Keratinocyte (primary cell): ENCODE measurements at regions not wholly inside any gene's neighbourhood (a gene's known extent, or its start where the extent isn't known, plus 50 kb on each side); places are given as distances from the start of the nearest gene placed in this dataset.

Source experiments
- DNase-seq: peaks from one replicate; pipeline ENCODE4 v3.0.0-alpha.2; 2011; ENCODE audit warnings: low read depth, missing footprints, low spot score
- FAIRE-seq: peaks from 2 replicates; lab custom pipeline; 2011; peaks lifted over from hg19 to GRCh38; lab: Jason Lieb, UNC
- H2AFZ ChIP-seq: 2 replicates; pipeline ENCODE4 v1.6.0; 2012; ENCODE audit warnings: low read length, control low read depth, inconsistent platforms; ENCODE audit not compliant: control insufficient read depth
- H3K27ac ChIP-seq: 2 replicates; pipeline ENCODE4 v1.5.1; 2011; ENCODE audit warnings: low read length; ENCODE audit not compliant: control insufficient read depth, insufficient read depth
- H3K27me3 ChIP-seq: 3 replicates; pipeline ENCODE4 v1.6.0; 2011; ENCODE audit warnings: low read length; ENCODE audit not compliant: control insufficient read depth, insufficient read depth; ENCODE audit errors: extremely low read depth
- H3K36me3 ChIP-seq, 2 experiments: 2 replicates in 1 of 2; 3 replicates in 1 of 2; pipeline ENCODE4 v1.5.1; 2011; ENCODE audit warnings: low read length in 2 of 2, mild to moderate bottlenecking in 1 of 2; ENCODE audit not compliant: control insufficient read depth in 2 of 2, insufficient read depth in 2 of 2; ENCODE audit errors: extremely low read depth in 1 of 2
- H3K4me1 ChIP-seq: 3 replicates; pipeline ENCODE4 v1.5.1; 2011; ENCODE audit warnings: low read length; ENCODE audit not compliant: control insufficient read depth, insufficient read depth; ENCODE audit errors: extremely low read depth
- H3K4me2 ChIP-seq: 3 replicates; pipeline ENCODE4 v1.6.0; 2011; ENCODE audit warnings: low read depth, low read length; ENCODE audit not compliant: control insufficient read depth, insufficient read depth; ENCODE audit errors: extremely low read depth
- H3K4me3 ChIP-seq, 3 experiments: fragments of 200-600 bp in 1 of 3; sonication (generic) in 1 of 3; 2 replicates in 2 of 3; 3 replicates in 1 of 3; pipeline ENCODE4 v1.5.1; 2011 to 2016; ENCODE audit warnings: low read length in 3 of 3, mild to moderate bottlenecking in 3 of 3, control low read depth in 2 of 3, inconsistent platforms in 1 of 3, low read depth in 1 of 3, mixed read lengths in 1 of 3, mixed run types in 1 of 3, moderate library complexity in 1 of 3; ENCODE audit not compliant: control insufficient read depth in 2 of 3, insufficient read depth in 2 of 3; ENCODE audit errors: extremely low read depth in 1 of 3
- H3K79me2 ChIP-seq: 2 replicates; pipeline ENCODE4 v1.6.0; 2012; ENCODE audit warnings: low read length; ENCODE audit not compliant: control insufficient read depth, insufficient read depth
- H3K9ac ChIP-seq: 3 replicates; pipeline ENCODE4 v1.6.0; 2011; ENCODE audit warnings: low read length; ENCODE audit not compliant: control insufficient read depth, insufficient read depth; ENCODE audit errors: extremely low read depth
- H3K9me1 ChIP-seq: 3 replicates; pipeline ENCODE4 v1.6.0; 2011; ENCODE audit warnings: low read length; ENCODE audit not compliant: control insufficient read depth, insufficient read depth; ENCODE audit errors: extremely low read depth
- H3K9me3 ChIP-seq: 2 replicates; pipeline ENCODE4 v1.5.1; 2012; ENCODE audit warnings: low read depth, low read length; ENCODE audit not compliant: control insufficient read depth
- H4K20me1 ChIP-seq: 3 replicates; pipeline ENCODE4 v1.6.0; 2011; ENCODE audit warnings: low read length; ENCODE audit not compliant: control insufficient read depth, insufficient read depth; ENCODE audit errors: extremely low read depth
- EZH2 ChIP-seq: IDR thresholded peaks from one replicate; pipeline ENCODE4 v1.6.1; 2012; ENCODE audit warnings: inconsistent platforms, mild to moderate bottlenecking, low read length, moderate library complexity
- dilution Hi-C: fragments of 300-500 bp; cut with MboI; formaldehyde crosslinking; loops from one replicate; pipeline ENCODE4 v1.7.0; 2020; ENCODE audit warnings: low sequenced_read_pairs; ENCODE audit not compliant: extremely low pct_ligation_motif_present
- TF ChIP-seq, protein P1 (sequence below), 3 experiments: IDR thresholded peaks in 1 of 3; conservative IDR thresholded peaks in 1 of 3; optimal IDR thresholded peaks in 1 of 3; 2 replicates in 2 of 3; 3 replicates in 1 of 3; pipeline versions ENCODE3 to v1.5.1; 2011; ENCODE audit warnings: low read length in 3 of 3, mild to moderate bottlenecking in 3 of 3, moderate library complexity in 2 of 3, control low read depth in 1 of 3, inconsistent platforms in 1 of 3; ENCODE audit not compliant: insufficient read depth in 2 of 3; ENCODE audit errors: extremely low read depth in 1 of 3

DNA sequence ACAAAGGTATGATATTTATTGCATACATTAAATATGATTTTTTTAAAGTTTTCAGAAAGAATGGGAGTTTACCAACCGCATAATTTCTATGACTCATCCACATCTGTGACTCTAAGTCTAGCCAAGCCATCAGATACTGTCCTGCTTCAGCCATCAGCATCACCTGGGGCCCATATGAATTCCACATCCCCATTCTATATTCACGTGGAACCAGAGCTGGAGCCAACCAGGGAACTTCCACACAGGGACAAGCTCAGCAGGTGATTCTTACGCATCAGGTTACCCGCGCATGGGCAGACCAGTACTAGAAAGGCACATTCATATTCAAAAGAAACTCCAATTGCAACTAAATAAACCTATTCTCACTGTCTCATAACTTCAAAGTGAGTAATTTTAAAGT is 817.7 kb upstream of the IGFBP3 start:
- Histone ChIP-seq H3K9me1 (no peaks in the 10 kb centered on the region), H3K4me1 (no peaks in the 10 kb centered on the region), H4K20me1 (no peaks in the 10 kb centered on the region), H3K4me3 (no peak overlapping the region), H3K27me3 (no peaks in the 10 kb centered on the region), H3K9me3 (no peaks in the 10 kb centered on the region), H3K79me2 (no peaks in the 10 kb centered on the region), H2AFZ (no peak overlapping the region), H3K27ac (no peak overlapping the region), H3K9ac (no peak overlapping the region), H3K36me3 (no peaks in the 10 kb centered on the region), H3K4me2 (no peak overlapping the region)
- DNase-seq = no peak
- no peak for TF ChIP-seq EZH2
- TF ChIP-seq, protein P1, sequence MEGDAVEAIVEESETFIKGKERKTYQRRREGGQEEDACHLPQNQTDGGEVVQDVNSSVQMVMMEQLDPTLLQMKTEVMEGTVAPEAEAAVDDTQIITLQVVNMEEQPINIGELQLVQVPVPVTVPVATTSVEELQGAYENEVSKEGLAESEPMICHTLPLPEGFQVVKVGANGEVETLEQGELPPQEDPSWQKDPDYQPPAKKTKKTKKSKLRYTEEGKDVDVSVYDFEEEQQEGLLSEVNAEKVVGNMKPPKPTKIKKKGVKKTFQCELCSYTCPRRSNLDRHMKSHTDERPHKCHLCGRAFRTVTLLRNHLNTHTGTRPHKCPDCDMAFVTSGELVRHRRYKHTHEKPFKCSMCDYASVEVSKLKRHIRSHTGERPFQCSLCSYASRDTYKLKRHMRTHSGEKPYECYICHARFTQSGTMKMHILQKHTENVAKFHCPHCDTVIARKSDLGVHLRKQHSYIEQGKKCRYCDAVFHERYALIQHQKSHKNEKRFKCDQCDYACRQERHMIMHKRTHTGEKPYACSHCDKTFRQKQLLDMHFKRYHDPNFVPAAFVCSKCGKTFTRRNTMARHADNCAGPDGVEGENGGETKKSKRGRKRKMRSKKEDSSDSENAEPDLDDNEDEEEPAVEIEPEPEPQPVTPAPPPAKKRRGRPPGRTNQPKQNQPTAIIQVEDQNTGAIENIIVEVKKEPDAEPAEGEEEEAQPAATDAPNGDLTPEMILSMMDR (optimal IDR thresholded peaks at IDR 0.05 in 1 of 3, IDR thresholded peaks at IDR 0.05 in 1 of 3, conservative IDR thresholded peaks at IDR 0.05 in 1 of 3; ENCODE audit: extremely low read depth in 1 of 3, insufficient read depth in 2 of 3, low read length in 3 of 3) = no peak
- dilution Hi-C loops = no loop called here
- FAIRE-seq = no peak

DNA sequence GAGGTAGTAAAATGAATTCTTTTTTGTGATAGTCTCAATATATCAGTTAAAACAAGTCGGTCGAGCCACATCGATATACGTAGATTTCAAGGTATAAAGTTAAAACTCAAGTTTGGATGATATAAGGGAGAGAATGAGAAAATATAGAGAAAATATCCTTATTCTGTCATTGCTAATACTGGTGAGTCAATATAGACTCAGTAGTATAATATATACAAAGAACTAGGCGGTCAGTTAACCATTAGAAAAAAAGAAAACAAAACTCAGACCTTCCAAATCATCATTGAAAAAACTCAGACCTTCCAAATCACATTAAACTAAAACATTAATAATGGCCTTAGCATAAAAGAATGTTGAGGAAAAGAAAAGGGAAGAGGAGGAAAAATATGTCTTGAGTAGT is 817.1 kb upstream of the IGFBP3 start:
- H4K20me1 ChIP-seq = no peaks in the 10 kb centered on the region
- no peaks in the 10 kb centered on the region for H3K9me1 ChIP-seq
- H3K9ac ChIP-seq = no peak overlapping the region
- FAIRE-seq (no peak), DNase-seq (no peak)
- H3K4me1 ChIP-seq = no peaks in the 10 kb centered on the region
- H3K4me3 ChIP-seq = no peak overlapping the region
- no peak overlapping the region for H3K27ac ChIP-seq
- no peak overlapping the region for H3K4me2 ChIP-seq
- H3K79me2 ChIP-seq = no peaks in the 10 kb centered on the region
- no peaks in the 10 kb centered on the region for H3K36me3 ChIP-seq
- no peaks in the 10 kb centered on the region for H3K27me3 ChIP-seq
- TF ChIP-seq EZH2 = no peak
- TF ChIP-seq, protein P1 (optimal IDR thresholded peaks at IDR 0.05 in 1 of 3, IDR thresholded peaks at IDR 0.05 in 1 of 3, conservative IDR thresholded peaks at IDR 0.05 in 1 of 3; ENCODE audit: extremely low read depth in 1 of 3, insufficient read depth in 2 of 3, low read length in 3 of 3) = no peak
- dilution Hi-C loops = no loop called here
- no peak overlapping the region for H2AFZ ChIP-seq
- H3K9me3 ChIP-seq = no peaks in the 10 kb centered on the region
